Esophagus squamous epithelium (tissue), 5 donors: ENCODE measurements at regions not wholly inside any gene's neighbourhood (a gene's known extent, or its start where the extent isn't known, plus 50 kb on each side); places are given as distances from the start of the nearest gene placed in this dataset.

Source experiments
- DNase-seq: peaks from one replicate; lab custom pipeline; 2025; lab: John Stamatoyannopoulos, UW
- H3K27ac ChIP-seq, 4 donors: fragments of 200-600 bp; sonication (generic); one replicate each; pipeline ENCODE4 v1.5.1; 2016 to 2019; ENCODE audit warnings: mild to moderate bottlenecking in 1 of 4
- H3K27me3 ChIP-seq, 4 donors: fragments of 200-600 bp; sonication (generic); 1 replicate in 3 of 4; 2 replicates in 1 of 4; pipeline versions ENCODE4 v1.5.1 to v1.6.0; 2017 to 2021; ENCODE audit warnings: antibody characterized with exemption in 1 of 4
- H3K36me3 ChIP-seq, 3 donors: fragments of 200-600 bp; sonication (generic); one replicate each; pipeline ENCODE4 v1.5.1; 2016 to 2019
- H3K4me1 ChIP-seq, 3 donors: fragments of 200-600 bp; sonication (generic); one replicate each; pipeline ENCODE4 v1.5.1; 2017 to 2019
- H3K4me3 ChIP-seq, 4 donors: fragments of 200-600 bp; sonication (generic); 1 replicate in 3 of 4; 2 replicates in 1 of 4; pipeline ENCODE4 v1.5.1; 2016 to 2019; ENCODE audit warnings: mild to moderate bottlenecking in 2 of 4, moderate library complexity in 1 of 4
- H3K9me3 ChIP-seq, 3 donors: fragments of 200-600 bp; sonication (generic); one replicate each; pipeline ENCODE4 v1.5.1; 2016 to 2019
- POLR2A ChIP-seq, 4 donors: fragments of 450-650 bp; IDR thresholded peaks; one replicate each; pipeline ENCODE4 v1.6.1; 2017; ENCODE audit warnings: antibody characterized with exemption in 4 of 4, mild to moderate bottlenecking in 4 of 4, moderate library complexity in 3 of 4
- WGBS, 2 donors: methylation state at CpG; one replicate each; pipeline ENCODE4 v1.1.5; 2018; 5-methylcytosine and 5-hydroxymethylcytosine counted together
- intact Hi-C: fragments of 100-400 bp; cut with DNase I; formaldehyde crosslinking; loops from one replicate; pipeline ENCODE4 v1.15.0; 2022
- TF ChIP-seq, protein P1 (sequence below), 6 experiments: fragments of 450-650 bp in 4 of 6; fragments of 200-600 bp in 2 of 6; sonication (generic) in 2 of 6; IDR thresholded peaks; one replicate each; pipeline ENCODE4 v1.5.1; 2016 to 2019; ENCODE audit warnings: antibody characterized with exemption in 6 of 6, mild to moderate bottlenecking in 4 of 6, moderate library complexity in 4 of 6
- donor health status: DM: yes; HTN: yes; CAD: no.

DNA sequence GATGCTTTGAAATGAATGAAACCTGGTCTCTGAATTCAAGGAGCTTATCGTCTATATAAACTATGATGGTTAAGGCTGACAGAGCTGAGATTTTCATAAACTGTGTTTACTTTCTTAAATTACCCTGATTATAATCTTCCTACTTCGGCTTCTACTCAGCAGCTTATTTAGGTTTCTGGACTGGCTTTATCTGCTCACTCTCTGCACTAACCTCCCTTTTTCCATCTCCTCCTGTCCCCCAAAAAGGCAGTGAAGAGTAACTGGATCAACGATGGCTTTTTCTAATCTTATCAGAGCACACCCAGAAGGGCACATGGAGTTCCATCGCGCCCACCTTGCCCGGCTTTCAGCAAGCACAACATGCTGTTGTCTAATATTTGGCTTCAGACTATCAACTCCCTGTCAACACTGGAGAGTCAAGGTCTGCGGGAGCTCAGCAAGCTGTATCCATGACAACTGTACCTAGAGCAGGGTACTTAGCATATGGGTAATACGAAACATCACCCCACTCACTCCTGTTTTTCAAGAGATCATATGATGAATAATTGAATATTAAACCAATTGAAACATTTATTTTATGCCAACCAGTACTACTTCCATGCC is 417.3 kb downstream of the GABRB3 start:
- no peaks in the 10 kb centered on the region for H3K4me1 ChIP-seq
- no peaks in the 10 kb centered on the region for H3K27me3 ChIP-seq
- 30 to 56% methylated on average over 8 of the region's 8 CpGs for WGBS, 2 donors
- TF ChIP-seq, protein P1, sequence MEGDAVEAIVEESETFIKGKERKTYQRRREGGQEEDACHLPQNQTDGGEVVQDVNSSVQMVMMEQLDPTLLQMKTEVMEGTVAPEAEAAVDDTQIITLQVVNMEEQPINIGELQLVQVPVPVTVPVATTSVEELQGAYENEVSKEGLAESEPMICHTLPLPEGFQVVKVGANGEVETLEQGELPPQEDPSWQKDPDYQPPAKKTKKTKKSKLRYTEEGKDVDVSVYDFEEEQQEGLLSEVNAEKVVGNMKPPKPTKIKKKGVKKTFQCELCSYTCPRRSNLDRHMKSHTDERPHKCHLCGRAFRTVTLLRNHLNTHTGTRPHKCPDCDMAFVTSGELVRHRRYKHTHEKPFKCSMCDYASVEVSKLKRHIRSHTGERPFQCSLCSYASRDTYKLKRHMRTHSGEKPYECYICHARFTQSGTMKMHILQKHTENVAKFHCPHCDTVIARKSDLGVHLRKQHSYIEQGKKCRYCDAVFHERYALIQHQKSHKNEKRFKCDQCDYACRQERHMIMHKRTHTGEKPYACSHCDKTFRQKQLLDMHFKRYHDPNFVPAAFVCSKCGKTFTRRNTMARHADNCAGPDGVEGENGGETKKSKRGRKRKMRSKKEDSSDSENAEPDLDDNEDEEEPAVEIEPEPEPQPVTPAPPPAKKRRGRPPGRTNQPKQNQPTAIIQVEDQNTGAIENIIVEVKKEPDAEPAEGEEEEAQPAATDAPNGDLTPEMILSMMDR (IDR thresholded peaks at IDR 0.05): no peak
- TF ChIP-seq POLR2A (IDR thresholded peaks at IDR 0.05): no peak
- intact Hi-C loops: no loop called here
- H3K4me3 ChIP-seq: no peak overlapping the region
- no peaks in the 10 kb centered on the region for H3K9me3 ChIP-seq
- H3K36me3 ChIP-seq: no peaks in the 10 kb centered on the region
- DNase-seq: no peak
- no peak overlapping the region for H3K27ac ChIP-seq

DNA sequence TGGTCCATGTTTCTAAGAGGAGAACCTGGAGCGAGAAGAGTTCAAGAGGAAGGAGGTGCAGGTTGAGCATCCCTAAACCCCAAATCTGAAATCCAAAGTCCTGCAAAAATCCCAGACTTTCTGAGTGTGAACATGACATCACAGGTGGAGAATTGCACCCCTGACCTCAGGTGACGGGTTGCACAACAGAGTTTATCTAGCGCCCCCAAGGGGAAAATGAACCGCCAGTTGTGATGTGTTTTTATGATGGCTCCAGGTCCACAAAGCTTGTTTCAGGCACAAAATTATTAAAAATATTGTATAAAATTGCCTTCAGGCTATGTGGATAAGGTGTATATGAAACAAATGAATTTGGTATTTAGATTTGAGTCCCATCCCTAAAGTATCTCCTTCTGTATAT is 420.0 kb downstream of the GABRB3 start:
- WGBS, 2 donors: 67 to 84% methylated on average over 4 of the region's 4 CpGs

DNA sequence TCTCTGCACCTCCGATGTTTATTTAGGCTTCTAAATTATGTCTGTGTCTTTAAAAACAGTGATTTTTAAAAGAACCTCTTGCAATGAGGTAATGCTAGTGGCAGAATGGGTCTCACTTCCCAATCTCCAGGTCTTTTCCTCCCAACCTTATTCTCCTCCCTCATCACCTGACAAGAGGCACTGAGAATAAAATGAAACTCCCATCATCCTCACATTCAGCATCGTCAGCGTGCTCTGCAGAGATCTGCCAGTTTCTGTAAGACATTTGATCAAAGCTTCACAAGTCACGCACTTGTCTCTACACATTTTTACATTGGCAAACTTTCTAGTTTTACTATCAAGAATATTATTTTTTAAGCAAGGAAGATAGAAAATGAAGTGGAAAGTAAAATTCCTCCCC is 420.5 kb downstream of the GABRB3 start:
- no peak for DNase-seq
- H3K27me3 ChIP-seq: no peaks in the 10 kb centered on the region
- TF ChIP-seq POLR2A (IDR thresholded peaks at IDR 0.05): no peak
- TF ChIP-seq, protein P1 (IDR thresholded peaks at IDR 0.05): no peak
- H3K36me3 ChIP-seq: no peaks in the 10 kb centered on the region
- H3K27ac ChIP-seq: no peak overlapping the region
- no peaks in the 10 kb centered on the region for H3K9me3 ChIP-seq
- H3K4me1 ChIP-seq: no peaks in the 10 kb centered on the region
- 67 to 70% methylated on average over 4 of the region's 4 CpGs for WGBS, 2 donors
- no peak overlapping the region for H3K4me3 ChIP-seq
- intact Hi-C loops: no loop called here

More for the DNA sequence above, 420.0 kb downstream of the GABRB3 start:
- no peak overlapping the region for H3K4me3 ChIP-seq
- no peaks in the 10 kb centered on the region for H3K9me3 ChIP-seq
- intact Hi-C loops: no loop called here
- DNase-seq: no peak
- no peak overlapping the region for H3K27ac ChIP-seq
- H3K36me3 ChIP-seq: no peaks in the 10 kb centered on the region
- TF ChIP-seq, protein P1 (IDR thresholded peaks at IDR 0.05): no peak
- no peak for TF ChIP-seq POLR2A (IDR thresholded peaks at IDR 0.05)
- H3K4me1 ChIP-seq: no peaks in the 10 kb centered on the region
- no peaks in the 10 kb centered on the region for H3K27me3 ChIP-seq

DNA sequence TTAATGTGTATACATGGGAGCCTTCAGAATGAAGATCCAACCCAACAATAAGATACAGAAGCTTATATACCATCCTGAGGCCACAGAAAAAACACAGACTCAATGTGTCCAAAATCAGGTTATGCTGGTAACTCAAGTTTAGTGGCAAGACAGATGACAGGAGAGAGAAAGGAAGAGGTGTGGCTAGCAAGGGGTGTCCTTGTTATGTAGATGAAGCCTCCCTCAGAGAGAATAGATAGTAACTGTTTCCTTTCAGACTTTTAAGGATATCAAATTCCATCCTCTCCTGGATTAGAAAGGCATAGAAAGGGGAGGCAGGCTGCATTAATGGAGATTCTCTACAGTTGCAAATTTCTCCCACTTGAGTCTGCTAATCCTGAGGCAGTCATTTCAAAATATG is 447.4 kb downstream of the GABRB3 start:
- no peak overlapping the region for H3K4me3 ChIP-seq
- H3K27ac ChIP-seq: no peak overlapping the region
- intact Hi-C loops: no loop called here
- TF ChIP-seq, protein P1 (IDR thresholded peaks at IDR 0.05): no peak
- no peak for TF ChIP-seq POLR2A (IDR thresholded peaks at IDR 0.05)
- H3K4me1 ChIP-seq: no peaks in the 10 kb centered on the region
- H3K9me3 ChIP-seq: no peaks in the 10 kb centered on the region
- no peaks in the 10 kb centered on the region for H3K36me3 ChIP-seq
- DNase-seq: no peak
- H3K27me3 ChIP-seq: no peaks in the 10 kb centered on the region

DNA sequence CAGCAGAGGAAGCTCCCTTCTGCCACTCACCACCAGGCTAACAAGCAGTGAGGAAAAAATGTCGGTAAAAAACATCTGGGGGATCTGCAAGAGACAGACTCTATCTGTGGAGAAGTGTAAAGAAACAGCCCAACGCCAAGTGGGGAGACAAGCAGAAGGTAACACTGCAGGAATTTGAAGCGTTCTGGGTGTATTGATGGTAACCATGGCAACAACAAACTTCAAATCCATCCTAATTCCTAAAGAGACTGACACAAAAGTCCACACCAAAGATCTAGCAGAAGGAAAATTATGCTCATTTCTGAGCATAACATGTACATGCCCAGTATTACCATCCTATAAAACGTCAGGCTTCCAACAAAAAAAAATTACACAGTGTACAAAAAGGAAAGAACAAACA is 449.3 kb downstream of the GABRB3 start:
- intact Hi-C loops: no loop called here
- Histone ChIP-seq H3K36me3 (no peaks in the 10 kb centered on the region), H3K27ac (no peak overlapping the region), H3K4me1 (no peaks in the 10 kb centered on the region), H3K27me3 (no peaks in the 10 kb centered on the region), H3K9me3 (no peaks in the 10 kb centered on the region), H3K4me3 (no peak overlapping the region)
- DNase-seq: no peak
- TF ChIP-seq POLR2A (IDR thresholded peaks at IDR 0.05): no peak
- TF ChIP-seq, protein P1 (IDR thresholded peaks at IDR 0.05): no peak
- WGBS, 2 donors: 52 to 54% methylated on average over 4 of the region's 4 CpGs
